GM23338 (cell line): ENCODE measurements at regions not wholly inside any gene's neighbourhood (a gene's known extent, or its start where the extent isn't known, plus 50 kb on each side); places are given as distances from the start of the nearest gene placed in this dataset.

ENCODE experiments used
- ATAC-seq: fragments of 200-7000 bp; cut with Tn5 transposase; 3 replicates; pipeline ENCODE4 v1.9.1; 2020
- DNase-seq: peaks from one replicate; pipeline ENCODE4 v3.0.0-alpha.2; 2015; ENCODE audit warnings: low spot score
- H2AFZ ChIP-seq: fragments of 200-600 bp; sonication (generic); 2 replicates; pipeline ENCODE4 v1.8.0; 2016; ENCODE audit warnings: antibody characterized with exemption, mild to moderate bottlenecking, moderate library complexity
- H3F3A ChIP-seq: fragments of 200-600 bp; sonication (generic); replicated peaks from 2 replicates; pipeline ENCODE4 v1.8.0; 2017; ENCODE audit warnings: antibody characterized with exemption, mixed run types, low read depth
- H3K27ac ChIP-seq: fragments of 200-600 bp; sonication (generic); 2 replicates; pipeline ENCODE4 v1.6.1; 2016; ENCODE audit warnings: low read depth
- H3K27me3 ChIP-seq: fragments of 200-600 bp; sonication (generic); 2 replicates; pipeline ENCODE4 v1.8.0; 2016; ENCODE audit warnings: mild to moderate bottlenecking, mixed run types, moderate library complexity; ENCODE audit not compliant: insufficient read depth
- H3K36me3 ChIP-seq: fragments of 200-600 bp; sonication (generic); 2 replicates; pipeline ENCODE4 v1.8.0; 2016; ENCODE audit warnings: mild to moderate bottlenecking; ENCODE audit not compliant: insufficient read depth
- H3K4me1 ChIP-seq: fragments of 200-600 bp; sonication (generic); 2 replicates; pipeline ENCODE4 v1.8.0; 2016; ENCODE audit warnings: mild to moderate bottlenecking, moderate library complexity; ENCODE audit not compliant: insufficient read depth
- H3K4me2 ChIP-seq: fragments of 200-600 bp; sonication (generic); 2 replicates; pipeline ENCODE4 v1.7.1; 2017; ENCODE audit warnings: mixed run types
- H3K4me3 ChIP-seq: fragments of 200-600 bp; sonication (generic); 2 replicates; pipeline ENCODE4 v1.6.1; 2016; ENCODE audit warnings: mixed run types
- H3K79me2 ChIP-seq: fragments of 200-600 bp; sonication (generic); replicated peaks from 2 replicates; pipeline ENCODE4 v1.8.0; 2017; ENCODE audit warnings: mild to moderate bottlenecking; ENCODE audit not compliant: insufficient read depth
- H3K9me2 ChIP-seq: fragments of 200-600 bp; sonication (generic); 2 replicates; pipeline ENCODE4 v1.8.0; 2017; ENCODE audit not compliant: insufficient read depth
- H4K20me1 ChIP-seq: fragments of 200-600 bp; sonication (generic); replicated peaks from 2 replicates; pipeline ENCODE4 v1.8.0; 2017; ENCODE audit warnings: mild to moderate bottlenecking; ENCODE audit not compliant: insufficient read depth
- H3K27ac Mint-ChIP-seq: 2 replicates; pipeline ENCODE4 v1.8.0; 2020; ENCODE audit warnings: inconsistent platforms, mild to moderate bottlenecking, moderate library complexity, mixed read lengths
- H3K27me3 Mint-ChIP-seq: 3 replicates; pipeline ENCODE4 v1.8.0; 2022; ENCODE audit warnings: low read depth, mild to moderate bottlenecking, moderate library complexity, mixed read lengths, inconsistent platforms; ENCODE audit not compliant: insufficient read depth, poor library complexity
- H3K36me3 Mint-ChIP-seq: 3 replicates; pipeline ENCODE4 v1.8.0; 2021; ENCODE audit warnings: low read depth, mild to moderate bottlenecking, inconsistent platforms, moderate library complexity, mixed read lengths
- H3K4me1 Mint-ChIP-seq: 3 replicates; pipeline ENCODE4 v1.8.0; 2020; ENCODE audit warnings: mild to moderate bottlenecking, inconsistent platforms, mixed read lengths
- H3K4me3 Mint-ChIP-seq: 3 replicates; pipeline ENCODE4 v1.8.0; 2021; ENCODE audit warnings: moderate library complexity, mild to moderate bottlenecking, inconsistent platforms, mixed read lengths
- H3K9me3 Mint-ChIP-seq: 3 replicates; pipeline ENCODE4 v1.8.0; 2020; ENCODE audit warnings: moderate library complexity, mild to moderate bottlenecking, inconsistent platforms, mixed read lengths
- NANOG ChIP-seq: IDR thresholded peaks from 2 replicates; pipeline ENCODE4 v1.6.1; 2016; ENCODE audit warnings: antibody characterized with exemption, borderline replicate concordance
- POLR2AphosphoS5 ChIP-seq: IDR thresholded peaks from 2 replicates; pipeline ENCODE4 v1.6.1; 2016; ENCODE audit warnings: antibody characterized with exemption, low read depth
- STAT1 ChIP-seq: IDR thresholded peaks from one replicate; pipeline ENCODE4 v1.6.1; 2016; ENCODE audit warnings: antibody characterized with exemption; ENCODE audit not compliant: unreplicated experiment
- TF ChIP-seq, protein P1 (sequence below): fragments of 250-450 bp; sonication (Bioruptor Pico); IDR thresholded peaks from 2 replicates; pipeline ENCODE4 v1.5.0; 2020; ENCODE audit warnings: mild to moderate bottlenecking, moderate library complexity
- TF ChIP-seq, protein P2 (sequence below): IDR thresholded peaks from 2 replicates; pipeline ENCODE4 v1.6.1; 2016; ENCODE audit warnings: antibody characterized with exemption

DNA sequence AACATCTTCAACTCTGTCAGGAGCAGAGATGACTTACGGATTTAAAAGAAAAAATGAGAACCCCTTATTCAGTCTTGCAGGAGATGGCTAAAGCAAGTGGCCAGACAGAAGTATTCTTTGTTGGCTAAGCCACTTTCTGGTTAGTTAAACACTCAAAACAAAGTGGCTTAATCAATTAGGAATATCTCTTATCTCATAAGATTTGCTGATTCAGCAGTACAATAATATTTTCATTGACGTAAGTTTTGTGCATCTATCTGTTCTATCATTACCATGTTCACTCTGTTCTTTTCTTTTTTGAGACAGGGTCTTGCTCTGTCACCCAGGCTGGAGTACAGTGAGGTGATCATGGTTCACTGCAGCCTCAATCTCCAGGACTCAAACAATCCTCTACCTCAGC lies 342.0 kb downstream of the EN1 start (continued):
- TF ChIP-seq, protein P1, sequence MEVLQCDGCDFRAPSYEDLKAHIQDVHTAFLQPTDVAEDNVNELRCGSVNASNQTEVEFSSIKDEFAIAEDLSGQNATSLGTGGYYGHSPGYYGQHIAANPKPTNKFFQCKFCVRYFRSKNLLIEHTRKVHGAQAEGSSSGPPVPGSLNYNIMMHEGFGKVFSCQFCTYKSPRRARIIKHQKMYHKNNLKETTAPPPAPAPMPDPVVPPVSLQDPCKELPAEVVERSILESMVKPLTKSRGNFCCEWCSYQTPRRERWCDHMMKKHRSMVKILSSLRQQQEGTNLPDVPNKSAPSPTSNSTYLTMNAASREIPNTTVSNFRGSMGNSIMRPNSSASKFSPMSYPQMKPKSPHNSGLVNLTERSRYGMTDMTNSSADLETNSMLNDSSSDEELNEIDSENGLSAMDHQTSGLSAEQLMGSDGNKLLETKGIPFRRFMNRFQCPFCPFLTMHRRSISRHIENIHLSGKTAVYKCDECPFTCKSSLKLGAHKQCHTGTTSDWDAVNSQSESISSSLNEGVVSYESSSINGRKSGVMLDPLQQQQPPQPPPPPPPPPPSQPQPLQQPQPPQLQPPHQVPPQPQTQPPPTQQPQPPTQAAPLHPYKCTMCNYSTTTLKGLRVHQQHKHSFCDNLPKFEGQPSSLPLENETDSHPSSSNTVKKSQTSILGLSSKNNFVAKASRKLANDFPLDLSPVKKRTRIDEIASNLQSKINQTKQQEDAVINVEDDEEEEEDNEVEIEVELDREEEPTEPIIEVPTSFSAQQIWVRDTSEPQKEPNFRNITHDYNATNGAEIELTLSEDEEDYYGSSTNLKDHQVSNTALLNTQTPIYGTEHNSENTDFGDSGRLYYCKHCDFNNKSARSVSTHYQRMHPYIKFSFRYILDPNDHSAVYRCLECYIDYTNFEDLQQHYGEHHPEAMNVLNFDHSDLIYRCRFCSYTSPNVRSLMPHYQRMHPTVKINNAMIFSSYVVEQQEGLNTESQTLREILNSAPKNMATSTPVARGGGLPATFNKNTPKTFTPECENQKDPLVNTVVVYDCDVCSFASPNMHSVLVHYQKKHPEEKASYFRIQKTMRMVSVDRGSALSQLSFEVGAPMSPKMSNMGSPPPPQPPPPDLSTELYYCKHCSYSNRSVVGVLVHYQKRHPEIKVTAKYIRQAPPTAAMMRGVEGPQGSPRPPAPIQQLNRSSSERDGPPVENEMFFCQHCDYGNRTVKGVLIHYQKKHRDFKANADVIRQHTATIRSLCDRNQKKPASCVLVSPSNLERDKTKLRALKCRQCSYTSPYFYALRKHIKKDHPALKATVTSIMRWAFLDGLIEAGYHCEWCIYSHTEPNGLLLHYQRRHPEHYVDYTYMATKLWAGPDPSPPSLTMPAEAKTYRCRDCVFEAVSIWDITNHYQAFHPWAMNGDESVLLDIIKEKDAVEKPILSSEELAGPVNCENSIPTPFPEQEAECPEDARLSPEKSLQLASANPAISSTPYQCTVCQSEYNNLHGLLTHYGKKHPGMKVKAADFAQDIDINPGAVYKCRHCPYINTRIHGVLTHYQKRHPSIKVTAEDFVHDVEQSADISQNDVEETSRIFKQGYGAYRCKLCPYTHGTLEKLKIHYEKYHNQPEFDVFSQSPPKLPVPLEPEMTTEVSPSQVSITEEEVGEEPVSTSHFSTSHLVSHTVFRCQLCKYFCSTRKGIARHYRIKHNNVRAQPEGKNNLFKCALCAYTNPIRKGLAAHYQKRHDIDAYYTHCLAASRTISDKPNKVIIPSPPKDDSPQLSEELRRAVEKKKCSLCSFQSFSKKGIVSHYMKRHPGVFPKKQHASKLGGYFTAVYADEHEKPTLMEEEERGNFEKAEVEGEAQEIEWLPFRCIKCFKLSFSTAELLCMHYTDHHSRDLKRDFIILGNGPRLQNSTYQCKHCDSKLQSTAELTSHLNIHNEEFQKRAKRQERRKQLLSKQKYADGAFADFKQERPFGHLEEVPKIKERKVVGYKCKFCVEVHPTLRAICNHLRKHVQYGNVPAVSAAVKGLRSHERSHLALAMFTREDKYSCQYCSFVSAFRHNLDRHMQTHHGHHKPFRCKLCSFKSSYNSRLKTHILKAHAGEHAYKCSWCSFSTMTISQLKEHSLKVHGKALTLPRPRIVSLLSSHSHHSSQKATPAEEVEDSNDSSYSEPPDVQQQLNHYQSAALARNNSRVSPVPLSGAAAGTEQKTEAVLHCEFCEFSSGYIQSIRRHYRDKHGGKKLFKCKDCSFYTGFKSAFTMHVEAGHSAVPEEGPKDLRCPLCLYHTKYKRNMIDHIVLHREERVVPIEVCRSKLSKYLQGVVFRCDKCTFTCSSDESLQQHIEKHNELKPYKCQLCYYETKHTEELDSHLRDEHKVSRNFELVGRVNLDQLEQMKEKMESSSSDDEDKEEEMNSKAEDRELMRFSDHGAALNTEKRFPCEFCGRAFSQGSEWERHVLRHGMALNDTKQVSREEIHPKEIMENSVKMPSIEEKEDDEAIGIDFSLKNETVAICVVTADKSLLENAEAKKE (CRISPR knock-in tag): no peak
- TF ChIP-seq, protein P2, sequence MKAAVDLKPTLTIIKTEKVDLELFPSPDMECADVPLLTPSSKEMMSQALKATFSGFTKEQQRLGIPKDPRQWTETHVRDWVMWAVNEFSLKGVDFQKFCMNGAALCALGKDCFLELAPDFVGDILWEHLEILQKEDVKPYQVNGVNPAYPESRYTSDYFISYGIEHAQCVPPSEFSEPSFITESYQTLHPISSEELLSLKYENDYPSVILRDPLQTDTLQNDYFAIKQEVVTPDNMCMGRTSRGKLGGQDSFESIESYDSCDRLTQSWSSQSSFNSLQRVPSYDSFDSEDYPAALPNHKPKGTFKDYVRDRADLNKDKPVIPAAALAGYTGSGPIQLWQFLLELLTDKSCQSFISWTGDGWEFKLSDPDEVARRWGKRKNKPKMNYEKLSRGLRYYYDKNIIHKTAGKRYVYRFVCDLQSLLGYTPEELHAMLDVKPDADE: no peak

DNA sequence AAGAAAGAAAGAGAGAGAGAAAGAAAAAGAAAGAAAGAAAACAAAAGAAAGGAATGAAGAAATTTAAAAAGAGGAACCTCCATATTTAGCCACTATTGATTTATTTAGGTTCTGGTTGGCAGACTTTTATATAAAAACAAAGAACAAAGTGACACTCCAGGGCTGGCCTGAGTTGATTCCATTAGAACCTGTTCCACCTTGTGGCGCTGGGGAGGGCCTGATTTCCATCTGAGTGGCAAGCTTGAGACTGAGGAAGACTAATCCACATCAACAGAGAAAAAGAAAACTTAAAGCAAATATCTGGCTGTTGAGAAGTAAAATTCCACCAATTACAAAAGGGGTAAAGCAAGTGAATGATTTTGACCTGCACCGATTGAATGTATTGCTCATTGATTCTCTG lies 345.3 kb downstream of the EN1 start:
- ATAC-seq: no peak
- TF ChIP-seq STAT1: no peak
- TF ChIP-seq POLR2AphosphoS5: no peak
- TF ChIP-seq NANOG: no peak
- Mint-ChIP-seq H3K27ac (no peak overlapping the region), H3K27me3 (peaks cover 2% of the 10 kb centered on the region), H3K9me3 (no peaks in the 10 kb centered on the region), H3K36me3 (no peaks in the 10 kb centered on the region), H3K4me3 (no peak overlapping the region), H3K4me1 (peaks cover 17% of the 10 kb centered on the region; the same call in 2 of the 3 replicates)
- Histone ChIP-seq H4K20me1 (no peaks in the 10 kb centered on the region), H3K4me2 (no peak overlapping the region), H3K36me3 (no peaks in the 10 kb centered on the region), H3K4me1 (peaks cover 3% of the 10 kb centered on the region; the same call in 1 of the 2 replicates), H2AFZ (peak overlapping the region; percentile 69), H3K9me2 (no peaks in the 10 kb centered on the region), H3F3A (no peaks in the 10 kb centered on the region), H3K27me3 (no peaks in the 10 kb centered on the region), H3K27ac (no peak overlapping the region), H3K79me2 (no peaks in the 10 kb centered on the region), H3K4me3 (no peak overlapping the region)
- no peak for DNase-seq
